Ascending aorta (tissue), 2 donors: ENCODE measurements at regions not wholly inside any gene's neighbourhood (a gene's known extent, or its start where the extent isn't known, plus 50 kb on each side); places are given as distances from the start of the nearest gene placed in this dataset.
A peak's percentile ranks its signal among the peaks of the same experiment; 100 is the strongest.

Experiments used
- DNase-seq, 2 donors: peaks; one replicate each; pipeline ENCODE4 v3.0.0-alpha.2; 2019; ENCODE audit warnings: low spot score in 2 of 2
- H3K27ac ChIP-seq, 2 donors: fragments of 200-600 bp; sonication (generic); one replicate each; pipeline ENCODE4 v1.5.1; 2016 to 2017; ENCODE audit warnings: mild to moderate bottlenecking in 1 of 2
- H3K27me3 ChIP-seq: fragments of 200-600 bp; sonication (generic); one replicate; pipeline ENCODE4 v1.5.1; 2017
- H3K36me3 ChIP-seq, 2 donors: fragments of 200-600 bp; sonication (generic); one replicate each; pipeline ENCODE4 v1.5.1; 2016
- H3K4me1 ChIP-seq, 2 donors: fragments of 200-600 bp; sonication (generic); one replicate each; pipeline ENCODE4 v1.5.1; 2016 to 2017; ENCODE audit warnings: mild to moderate bottlenecking in 1 of 2
- H3K4me3 ChIP-seq, 2 donors: fragments of 200-600 bp; sonication (generic); one replicate each; pipeline ENCODE4 v1.5.1; 2016 to 2017; ENCODE audit warnings: mild to moderate bottlenecking in 1 of 2
- H3K9me3 ChIP-seq, 2 donors: fragments of 200-600 bp; sonication (generic); one replicate each; pipeline ENCODE4 v1.5.1; 2016
- intact Hi-C: fragments of 100-400 bp; cut with DNase I; formaldehyde crosslinking; loops from one replicate; pipeline ENCODE4 v1.15.1; 2023
- TF ChIP-seq, protein P1 (sequence below), 3 experiments: fragments of 200-600 bp in 2 of 3; fragments of 450-650 bp in 1 of 3; sonication (generic) in 2 of 3; IDR thresholded peaks; one replicate each; pipeline ENCODE4 v1.5.1; 2016 to 2019; ENCODE audit warnings: antibody characterized with exemption in 3 of 3, mild to moderate bottlenecking in 1 of 3, moderate library complexity in 1 of 3

DNA sequence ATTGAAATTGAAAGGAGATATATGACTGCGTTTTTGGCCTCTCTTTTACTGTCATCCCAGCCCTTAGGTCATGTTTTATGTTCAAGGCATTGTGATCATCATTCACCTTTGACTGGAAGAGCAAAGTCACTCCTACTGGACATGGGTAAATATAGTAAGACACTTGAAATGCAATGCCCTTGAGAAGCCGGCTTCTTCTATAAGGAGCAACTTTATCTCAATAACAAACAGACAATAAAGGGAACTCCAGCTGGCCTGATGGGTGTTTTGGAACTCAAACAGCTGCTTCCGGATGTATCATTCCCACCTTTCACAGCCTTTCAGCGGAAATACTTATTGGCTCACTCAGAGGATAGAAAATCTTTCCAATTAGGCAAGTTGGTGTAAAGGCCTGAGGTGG lies 65.1 kb upstream of the C4orf54 start:
- H3K9me3 ChIP-seq = no peaks in the 10 kb centered on the region
- no peaks in the 10 kb centered on the region for H3K27me3 ChIP-seq
- no peak overlapping the region for H3K4me3 ChIP-seq
- H3K27ac ChIP-seq = peak overlapping the region; percentile 14 to 36
- peaks cover 0 to 12% of the 10 kb centered on the region in 2 donors for H3K4me1 ChIP-seq
- no peak for DNase-seq
- TF ChIP-seq, protein P1, sequence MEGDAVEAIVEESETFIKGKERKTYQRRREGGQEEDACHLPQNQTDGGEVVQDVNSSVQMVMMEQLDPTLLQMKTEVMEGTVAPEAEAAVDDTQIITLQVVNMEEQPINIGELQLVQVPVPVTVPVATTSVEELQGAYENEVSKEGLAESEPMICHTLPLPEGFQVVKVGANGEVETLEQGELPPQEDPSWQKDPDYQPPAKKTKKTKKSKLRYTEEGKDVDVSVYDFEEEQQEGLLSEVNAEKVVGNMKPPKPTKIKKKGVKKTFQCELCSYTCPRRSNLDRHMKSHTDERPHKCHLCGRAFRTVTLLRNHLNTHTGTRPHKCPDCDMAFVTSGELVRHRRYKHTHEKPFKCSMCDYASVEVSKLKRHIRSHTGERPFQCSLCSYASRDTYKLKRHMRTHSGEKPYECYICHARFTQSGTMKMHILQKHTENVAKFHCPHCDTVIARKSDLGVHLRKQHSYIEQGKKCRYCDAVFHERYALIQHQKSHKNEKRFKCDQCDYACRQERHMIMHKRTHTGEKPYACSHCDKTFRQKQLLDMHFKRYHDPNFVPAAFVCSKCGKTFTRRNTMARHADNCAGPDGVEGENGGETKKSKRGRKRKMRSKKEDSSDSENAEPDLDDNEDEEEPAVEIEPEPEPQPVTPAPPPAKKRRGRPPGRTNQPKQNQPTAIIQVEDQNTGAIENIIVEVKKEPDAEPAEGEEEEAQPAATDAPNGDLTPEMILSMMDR (IDR thresholded peaks at IDR 0.05) = no peak
- H3K36me3 ChIP-seq = no peaks in the 10 kb centered on the region
- intact Hi-C loops = loop anchor here (5.0 kb wide), 1 partner anchor 65 kb away; the partner anchor contains the start of gene C4orf54

DNA sequence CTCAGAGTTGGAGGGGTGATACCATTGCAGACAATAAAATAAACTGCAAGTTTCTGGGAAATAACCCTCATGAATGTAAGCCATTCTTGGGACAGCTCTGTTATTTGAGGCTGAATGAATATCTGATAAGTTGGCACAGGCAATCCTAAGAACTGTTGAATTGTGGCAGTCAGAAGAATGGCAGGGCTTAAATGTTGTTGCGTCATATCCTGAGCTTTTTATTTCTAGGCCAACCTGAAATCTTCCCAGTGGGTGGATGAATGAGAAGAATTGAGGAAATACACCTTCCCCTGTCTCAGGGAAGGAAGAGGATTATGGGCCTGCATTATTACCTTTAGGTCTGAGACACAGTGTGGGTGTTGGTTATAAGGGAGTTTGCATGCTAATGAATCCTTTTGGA lies 64.4 kb upstream of the C4orf54 start:
- H3K27ac ChIP-seq = peak overlapping the region; percentile 10 to 14
- H3K27me3 ChIP-seq = no peaks in the 10 kb centered on the region
- H3K9me3 ChIP-seq = no peaks in the 10 kb centered on the region
- intact Hi-C loops = loop anchor here (5.0 kb wide), 1 partner anchor 65 kb away; the partner anchor contains the start of gene C4orf54
- H3K4me3 ChIP-seq = no peak overlapping the region
- peaks cover 0 to 12% of the 10 kb centered on the region in 2 donors for H3K4me1 ChIP-seq
- no peaks in the 10 kb centered on the region for H3K36me3 ChIP-seq
- DNase-seq = no peak
- TF ChIP-seq, protein P1 (IDR thresholded peaks at IDR 0.05) = no peak

- intact Hi-C loops = loop anchor here (5.0 kb wide), 1 partner anchor 63 kb away; the partner anchor contains the start of gene C4orf54
- H3K4me1 ChIP-seq = peaks cover 0 to 12% of the 10 kb centered on the region in 2 donors
These were observed 62.6 kb upstream of the C4orf54 start for GRCh38 chr4:99720206-99720605.

GRCh38 chr4:99716996-99717395 lies 59.4 kb upstream of the C4orf54 start:
- no peak for DNase-seq
- Histone ChIP-seq H3K27ac (no peak overlapping the region), H3K27me3 (no peaks in the 10 kb centered on the region), H3K4me1 (no peaks in the 10 kb centered on the region), H3K9me3 (no peaks in the 10 kb centered on the region), H3K4me3 (no peak overlapping the region), H3K36me3 (no peaks in the 10 kb centered on the region)
- TF ChIP-seq, protein P1 (IDR thresholded peaks at IDR 0.05) = no peak
- intact Hi-C loops = no loop called here

More at GRCh38 chr4:99720206-99720605, 62.6 kb upstream of the C4orf54 start:
- Histone ChIP-seq H3K4me3 (no peak overlapping the region), H3K9me3 (no peaks in the 10 kb centered on the region), H3K27ac (no peak overlapping the region), H3K27me3 (no peaks in the 10 kb centered on the region), H3K36me3 (no peaks in the 10 kb centered on the region)
- DNase-seq = no peak
- TF ChIP-seq, protein P1 (IDR thresholded peaks at IDR 0.05) = no peak

DNA sequence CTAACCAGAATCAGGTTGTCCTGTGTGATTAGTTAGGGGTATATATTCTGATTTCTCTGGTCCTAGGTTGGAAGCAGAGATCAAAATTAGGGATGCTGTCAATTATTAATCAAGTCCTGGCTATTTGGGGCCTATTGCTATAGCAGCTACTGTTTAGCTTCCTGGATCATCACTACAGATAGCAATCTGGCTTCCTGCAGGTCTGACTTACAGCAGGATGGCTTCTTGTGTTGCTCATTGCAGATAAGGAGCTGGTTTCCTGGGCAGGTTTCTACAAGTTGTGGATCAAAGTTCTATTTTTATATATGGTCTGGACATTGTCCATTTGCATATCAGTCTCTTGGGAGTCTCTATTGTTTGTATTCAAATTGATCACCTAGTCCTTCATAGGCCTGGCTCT lies 57.7 kb upstream of the C4orf54 start:
- intact Hi-C loops = no loop called here
- no peak overlapping the region for H3K27ac ChIP-seq
- H3K4me1 ChIP-seq = no peaks in the 10 kb centered on the region
- no peak for DNase-seq
- H3K27me3 ChIP-seq = no peaks in the 10 kb centered on the region
- no peak overlapping the region for H3K4me3 ChIP-seq
- TF ChIP-seq, protein P1 (IDR thresholded peaks at IDR 0.05) = no peak
- no peaks in the 10 kb centered on the region for H3K9me3 ChIP-seq
- H3K36me3 ChIP-seq = no peaks in the 10 kb centered on the region

- no peaks in the 10 kb centered on the region for H3K4me1 ChIP-seq
- no peaks in the 10 kb centered on the region for H3K9me3 ChIP-seq
- TF ChIP-seq, protein P1 (IDR thresholded peaks at IDR 0.05) = no peak
These were observed 56.6 kb upstream of the C4orf54 start for GRCh38 chr4:99714179-99714578.

More at GRCh38 chr4:99714179-99714578, 56.6 kb upstream of the C4orf54 start:
- Histone ChIP-seq H3K4me3 (no peak overlapping the region), H3K27me3 (no peaks in the 10 kb centered on the region), H3K36me3 (no peaks in the 10 kb centered on the region), H3K27ac (no peak overlapping the region)
- no peak for DNase-seq
- intact Hi-C loops = no loop called here
